ENCODE measurements at regions not wholly inside any gene's neighbourhood (a gene's known extent, or its start where the extent isn't known, plus 50 kb on each side); places are given as distances from the start of the nearest gene placed in this dataset.

- no peak for TF ChIP-seq USF2 (CRISPR knock-in tag; IDR thresholded peaks at IDR 0.05)
- no peak for TF ChIP-seq ELF4 (CRISPR knock-in tag; IDR thresholded peaks at IDR 0.05; ENCODE audit: low read depth)
- no peak for TF ChIP-seq CTCF (IDR thresholded peaks at IDR 0.05)
These were observed 1981.5 kb downstream of the TP53TG3F start for GRCh38 chr16:35440875-35441274.

Data from WTC11 (cell line).